Activated naive CD4-positive, alpha-beta T cell (primary cell): ENCODE measurements at regions not wholly inside any gene's neighbourhood (a gene's known extent, or its start where the extent isn't known, plus 50 kb on each side); places are given as distances from the start of the nearest gene placed in this dataset.

Experiments
- DNase-seq, 4 experiments: peaks; one replicate each; lab custom pipeline; 2025; lab: John Stamatoyannopoulos, UW

DNA sequence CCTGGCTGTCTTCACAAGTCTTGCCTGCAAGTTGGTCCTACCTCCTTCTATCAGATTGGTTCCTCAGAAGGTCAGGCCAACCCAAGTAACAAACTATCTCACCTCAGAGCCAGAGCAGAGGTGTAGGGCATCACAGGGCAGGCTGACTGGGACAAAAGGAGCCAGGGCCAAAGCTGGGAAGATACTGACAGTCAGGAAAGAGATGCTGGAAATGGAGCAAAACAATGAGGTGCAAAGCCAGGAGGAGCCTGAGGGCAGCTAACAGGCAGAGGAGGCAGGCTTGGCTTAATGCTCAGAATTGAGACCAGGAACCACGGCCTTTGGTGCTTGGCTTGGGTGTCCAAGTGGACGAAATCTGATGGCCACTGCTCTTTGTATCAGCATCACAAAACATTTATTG is 68.4 kb upstream of the PNMA1 start:
- no peak for DNase-seq

DNA sequence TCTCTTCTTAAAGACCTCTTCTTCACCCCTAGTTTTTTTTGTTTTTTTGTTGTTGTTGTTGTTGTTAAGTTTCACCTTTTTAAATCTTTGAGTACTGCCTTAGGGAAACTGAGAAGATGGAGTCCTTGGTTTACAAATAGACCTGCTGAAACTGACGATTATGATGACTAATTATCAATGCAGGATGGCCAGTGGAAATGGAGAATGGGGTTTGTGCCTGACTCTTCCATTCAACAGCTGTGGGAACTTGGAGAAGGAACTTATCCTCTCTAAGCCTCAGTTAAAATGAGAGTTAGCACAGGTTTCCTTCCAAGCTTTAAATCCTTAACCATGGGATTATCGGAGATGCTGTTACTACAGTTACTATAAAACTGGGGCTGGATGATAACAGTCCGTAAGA is 66.7 kb upstream of the PNMA1 start:
- DNase-seq = no peak

DNA sequence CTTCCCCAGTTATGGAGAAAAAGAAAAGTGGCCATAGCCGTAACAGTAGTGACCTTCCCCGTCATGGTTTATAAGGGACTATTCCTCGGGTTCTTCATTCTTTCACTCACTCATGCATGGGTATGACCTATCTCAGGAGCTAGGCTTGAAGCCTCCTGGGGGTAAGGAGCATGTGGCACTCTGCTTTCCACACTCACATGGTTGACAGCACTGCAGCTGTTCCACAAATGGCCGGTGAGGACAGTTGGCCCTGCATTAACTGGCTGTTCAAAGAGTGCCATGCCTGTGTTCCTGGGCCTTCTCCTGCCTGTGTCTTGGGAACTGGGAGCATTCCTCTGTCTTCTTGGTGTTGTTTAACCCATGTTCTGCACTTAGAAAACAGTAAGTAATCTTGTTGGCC is 66.2 kb upstream of the PNMA1 start:
- no peak for DNase-seq

DNA sequence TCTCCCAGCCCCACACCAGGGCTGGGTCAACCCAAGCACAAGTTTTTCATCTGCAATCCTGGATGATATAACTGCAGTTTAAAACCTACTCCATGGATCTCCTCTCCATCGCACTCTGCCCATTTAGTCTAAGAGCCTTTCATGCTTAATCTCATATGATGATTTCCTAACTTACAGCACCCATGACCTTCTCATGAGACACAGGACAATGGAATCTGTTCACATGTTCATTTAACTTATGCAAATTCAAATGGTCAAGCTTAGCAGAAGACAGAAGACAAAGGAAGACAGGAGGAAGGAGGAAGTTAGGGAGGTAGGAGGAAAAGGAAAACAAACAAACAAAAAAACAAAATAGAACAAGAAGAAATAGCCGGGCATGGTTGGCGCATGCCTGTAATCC is 64.6 kb upstream of the PNMA1 start:
- no peak for DNase-seq

DNA sequence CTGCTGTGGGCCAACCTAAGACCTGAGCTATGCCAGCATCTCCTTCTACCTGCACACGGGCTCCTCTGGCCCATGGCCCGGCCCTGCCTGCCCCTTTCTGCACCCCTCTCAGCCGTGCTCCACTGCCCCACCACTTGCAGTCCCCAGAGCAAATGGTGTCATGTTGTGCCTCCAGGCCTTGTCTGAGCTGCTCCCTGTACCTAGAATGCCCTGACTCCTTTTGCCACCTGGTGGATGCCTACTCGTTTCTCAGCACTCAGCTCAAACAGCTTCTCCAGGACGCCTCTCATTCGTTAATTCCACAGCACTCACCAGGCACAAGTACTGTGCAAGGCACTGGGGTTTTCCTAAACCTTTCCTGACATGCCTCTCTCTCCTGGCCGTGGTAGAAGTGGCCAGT is 63.2 kb upstream of the PNMA1 start:
- DNase-seq = no peak

GRCh38 chr14:73776194-73776537 is 62.0 kb upstream of the PNMA1 start:
- no peak for DNase-seq

- no peak for DNase-seq
These were observed 61.4 kb upstream of the PNMA1 start for GRCh38 chr14:73775339-73776193.

- no peak for DNase-seq
These were observed 60.5 kb upstream of the PNMA1 start for GRCh38 chr14:73774671-73775070.

DNA sequence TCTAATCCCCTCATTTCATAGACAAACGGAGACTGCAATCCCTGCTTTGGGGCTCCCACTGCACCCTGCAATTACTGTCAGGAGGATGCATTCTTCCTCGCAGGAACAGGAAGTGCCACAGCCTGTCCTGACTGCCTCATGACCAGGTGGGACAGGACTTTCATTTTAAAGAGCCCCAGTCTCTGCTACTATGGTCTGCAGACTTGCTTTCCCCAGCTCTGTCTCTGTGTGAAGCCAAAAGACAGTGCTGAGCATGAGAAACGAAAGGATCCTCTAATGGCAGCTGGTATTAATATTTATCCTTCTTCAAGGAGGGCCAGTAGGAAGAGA is 60.0 kb upstream of the PNMA1 start:
- no peak for DNase-seq

- DNase-seq = no peak
These were observed 59.5 kb upstream of the PNMA1 start for GRCh38 chr14:73773441-73774240.

- peak in 2 of 4 experiments; percentile 21 to 44 for DNase-seq
These were observed 57.9 kb upstream of the PNMA1 start for GRCh38 chr14:73771848-73772638.

DNA sequence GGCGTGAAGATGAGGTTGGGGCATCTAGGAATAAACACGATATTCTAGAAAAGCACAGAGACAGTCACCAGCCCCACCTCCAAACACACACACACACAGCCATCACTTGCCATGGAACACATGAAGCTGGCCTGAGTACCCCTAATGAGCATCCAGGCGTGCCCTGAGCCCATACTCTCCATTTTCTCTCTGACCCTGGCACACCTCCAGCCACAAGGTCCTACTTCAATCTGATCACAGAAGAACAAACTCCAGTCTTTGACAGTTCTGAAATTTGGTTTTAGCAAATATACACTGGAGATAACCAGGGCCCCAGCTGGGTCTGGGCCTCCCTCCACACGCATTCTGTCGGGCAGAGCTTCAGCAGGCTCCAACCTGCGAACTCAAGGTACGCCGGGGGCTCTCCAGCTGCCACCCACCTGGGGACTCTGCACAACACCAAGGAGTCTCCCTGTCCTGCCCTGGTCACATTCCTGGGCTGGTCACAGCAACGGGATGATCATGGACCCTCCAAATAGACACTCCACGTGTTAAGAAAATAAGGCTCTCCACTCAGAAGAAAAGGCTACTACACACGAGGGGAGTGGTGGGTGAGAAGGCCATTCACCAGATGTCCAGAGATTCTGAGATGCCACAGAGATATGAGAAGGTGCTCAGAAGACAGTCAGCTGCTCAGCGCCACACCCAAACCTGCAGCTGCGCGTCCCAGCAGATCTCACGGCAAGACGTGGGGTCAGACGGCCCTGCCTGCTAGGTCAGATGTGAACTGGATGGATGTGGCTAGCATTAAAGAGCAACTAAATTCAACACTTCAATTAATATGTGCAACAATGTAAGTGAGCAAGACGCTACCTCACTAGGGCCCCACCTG is 57.0 kb upstream of the PNMA1 start:
- DNase-seq = no peak

DNA sequence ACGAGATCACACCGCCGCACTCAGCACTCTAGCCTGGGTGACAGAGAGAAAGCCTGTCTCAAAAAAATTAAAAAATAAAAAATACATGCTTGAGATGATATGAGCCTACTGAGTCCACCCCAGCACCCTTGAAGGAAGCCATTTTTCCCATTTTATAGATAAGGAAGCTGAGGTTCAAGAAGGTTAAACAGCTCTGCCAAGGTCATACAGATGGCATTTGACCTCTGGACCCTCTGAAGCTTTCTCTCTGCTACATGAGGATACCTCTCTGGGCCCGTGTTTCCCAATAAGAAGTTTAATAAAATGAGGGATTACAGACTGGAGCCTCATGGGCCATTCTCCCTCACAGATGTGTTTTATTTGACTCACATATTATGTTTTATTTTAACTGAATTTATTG is 53.9 kb upstream of the PNMA1 start:
- no peak for DNase-seq

DNA sequence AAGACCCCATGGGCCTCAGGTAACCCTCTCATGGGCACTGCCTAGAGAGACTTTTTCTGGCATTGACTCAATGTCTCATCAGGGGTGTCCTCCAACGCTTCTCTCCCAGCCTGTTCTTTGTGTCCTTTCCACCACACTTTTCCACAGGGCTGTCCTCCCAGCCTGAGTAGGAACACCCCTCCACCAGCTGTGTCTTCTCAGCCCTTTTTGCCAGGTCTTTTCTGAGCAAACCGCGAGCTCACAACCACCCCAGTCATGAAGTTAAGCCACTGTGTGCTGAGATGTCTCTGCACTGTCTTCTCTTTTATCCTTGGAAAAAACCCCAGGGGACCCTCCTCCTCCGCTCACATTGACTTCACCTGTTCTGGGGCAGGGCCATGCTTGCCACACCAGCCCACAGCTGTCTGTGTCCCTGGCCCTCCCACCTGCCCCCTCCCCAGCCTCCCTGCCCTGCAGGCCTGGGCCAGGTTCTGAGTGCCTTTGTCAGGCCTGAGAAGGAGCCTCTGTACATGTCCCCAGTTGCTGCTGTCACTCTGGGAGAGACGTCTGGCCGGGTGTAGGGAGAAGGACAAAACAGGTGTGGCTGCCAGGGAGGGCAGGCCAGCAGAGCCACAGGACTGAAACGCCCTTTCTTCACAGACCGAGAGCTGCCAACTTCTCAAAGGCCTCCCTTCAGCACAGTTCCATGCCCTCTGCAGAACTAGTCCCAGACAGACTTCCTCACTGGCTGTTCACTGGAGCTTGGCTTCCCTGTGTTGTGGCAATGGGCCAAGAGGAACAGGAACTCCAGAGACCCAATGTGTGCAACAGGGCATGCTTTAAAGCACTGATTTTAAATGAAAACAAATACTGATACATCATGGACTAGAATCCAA is 50.5 kb upstream of the PNMA1 start:
- no peak for DNase-seq
